Fibroblast of lung (primary cell): ENCODE measurements at regions not wholly inside any gene's neighbourhood (a gene's known extent, or its start where the extent isn't known, plus 50 kb on each side); places are given as distances from the start of the nearest gene placed in this dataset.

Experiments used
- DNase-seq, 2 donors: peaks; one replicate each; pipeline versions ENCODE4 v3.0.0 to v3.0.0-alpha.2; 2010; ENCODE audit warnings: low read depth in 2 of 2
- H2AFZ ChIP-seq: 2 replicates; pipeline ENCODE4 v1.5.1; 2012; ENCODE audit warnings: low read length, control low read depth, inconsistent platforms
- H3K27ac ChIP-seq: 2 replicates; pipeline ENCODE4 v1.5.1; 2011; ENCODE audit warnings: low read length, control low read depth; ENCODE audit not compliant: insufficient read depth
- H3K27me3 ChIP-seq: 2 replicates; pipeline ENCODE4 v1.5.1; 2011; ENCODE audit warnings: mild to moderate bottlenecking, low read length; ENCODE audit not compliant: control insufficient read depth, insufficient read depth
- H3K36me3 ChIP-seq: 2 replicates; pipeline ENCODE4 v1.5.1; 2011; ENCODE audit warnings: low read length; ENCODE audit not compliant: control insufficient read depth, insufficient read depth
- H3K4me1 ChIP-seq: 2 replicates; pipeline ENCODE4 v1.5.1; 2011; ENCODE audit warnings: low read length; ENCODE audit not compliant: control insufficient read depth, insufficient read depth; ENCODE audit errors: extremely low read depth
- H3K4me2 ChIP-seq: 2 replicates; pipeline ENCODE4 v1.5.1; 2011; ENCODE audit warnings: low read length, control low read depth; ENCODE audit not compliant: insufficient read depth; ENCODE audit errors: extremely low read depth
- H3K4me3 ChIP-seq, 4 experiments: fragments of 200-600 bp in 1 of 4; sonication (generic) in 1 of 4; replicated peaks in 1 of 4; 2 replicates each; pipeline ENCODE4 v1.5.1; 2011 to 2016; ENCODE audit warnings: low read length in 4 of 4, low read depth in 3 of 4, mild to moderate bottlenecking in 3 of 4, control low read depth in 2 of 4, inconsistent platforms in 1 of 4, mixed read lengths in 1 of 4; ENCODE audit not compliant: insufficient read depth in 1 of 4; ENCODE audit errors: control extremely low read depth in 1 of 4
- H3K79me2 ChIP-seq: 2 replicates; pipeline ENCODE4 v1.5.1; 2012; ENCODE audit warnings: mild to moderate bottlenecking, low read length, inconsistent platforms; ENCODE audit not compliant: control insufficient read depth, insufficient read depth
- H3K9ac ChIP-seq: 2 replicates; pipeline ENCODE4 v1.5.1; 2011; ENCODE audit warnings: mild to moderate bottlenecking, low read length, control low read depth; ENCODE audit not compliant: insufficient read depth
- H3K9me3 ChIP-seq: 2 replicates; pipeline ENCODE4 v1.5.1; 2012; ENCODE audit warnings: low read depth, low read length; ENCODE audit not compliant: control insufficient read depth, insufficient read depth
- H4K20me1 ChIP-seq: 2 replicates; pipeline ENCODE4 v1.5.1; 2011; ENCODE audit warnings: low read length; ENCODE audit not compliant: control insufficient read depth, insufficient read depth; ENCODE audit errors: extremely low read depth
- EZH2 ChIP-seq: IDR thresholded peaks from 2 replicates; pipeline ENCODE4 v1.5.1; 2012; ENCODE audit warnings: low read length, control low read depth, mild to moderate bottlenecking; ENCODE audit errors: missing control alignments
- TF ChIP-seq, protein P1 (sequence below), 2 donors: IDR thresholded peaks in 1 of 2; conservative IDR thresholded peaks in 1 of 2; 1 replicate in 1 of 2; 2 replicates in 1 of 2; pipeline ENCODE4 v1.5.1; 2011 to 2012; ENCODE audit warnings: low read length in 2 of 2, control low read depth in 1 of 2, inconsistent platforms in 1 of 2, low read depth in 1 of 2, mild to moderate bottlenecking in 1 of 2

DNA sequence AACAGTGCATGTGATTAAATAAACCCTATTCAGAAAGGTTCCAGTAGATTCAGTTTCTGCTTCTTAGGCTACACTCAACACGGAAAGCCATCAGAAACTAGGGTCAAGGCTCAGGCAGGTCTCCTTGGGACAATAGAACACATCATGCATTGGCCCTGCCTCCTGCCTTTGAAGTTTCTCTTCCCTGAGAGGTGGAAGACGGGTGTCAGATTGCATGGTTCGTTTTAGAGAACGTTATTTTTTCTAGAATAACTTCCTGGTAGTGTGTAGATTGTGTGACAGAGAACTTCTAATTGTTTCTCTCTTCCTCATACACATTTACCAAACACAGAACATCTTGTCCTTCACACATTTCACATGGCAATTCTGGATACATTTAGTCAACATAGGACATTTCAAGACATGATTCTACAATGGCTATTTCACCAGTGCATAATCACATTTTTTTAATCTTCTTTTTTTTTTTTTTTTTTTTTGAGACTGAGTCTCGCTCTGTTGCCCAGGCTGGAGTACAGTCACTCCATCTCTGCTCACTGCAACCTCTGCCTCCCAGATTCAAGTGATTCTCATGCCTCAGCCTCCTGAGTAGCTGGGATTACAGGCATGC is 106.6 kb upstream of the AMN1 start:
- Histone ChIP-seq H3K36me3 (no peaks in the 10 kb centered on the region), H4K20me1 (no peaks in the 10 kb centered on the region), H3K9me3 (no peaks in the 10 kb centered on the region), H3K4me3 (no peak overlapping the region), H3K9ac (no peak overlapping the region), H3K79me2 (no peaks in the 10 kb centered on the region), H3K4me1 (no peaks in the 10 kb centered on the region), H3K27ac (no peak overlapping the region), H3K27me3 (no peaks in the 10 kb centered on the region), H2AFZ (no peak overlapping the region), H3K4me2 (no peak overlapping the region)
- no peak for TF ChIP-seq EZH2
- TF ChIP-seq, protein P1, sequence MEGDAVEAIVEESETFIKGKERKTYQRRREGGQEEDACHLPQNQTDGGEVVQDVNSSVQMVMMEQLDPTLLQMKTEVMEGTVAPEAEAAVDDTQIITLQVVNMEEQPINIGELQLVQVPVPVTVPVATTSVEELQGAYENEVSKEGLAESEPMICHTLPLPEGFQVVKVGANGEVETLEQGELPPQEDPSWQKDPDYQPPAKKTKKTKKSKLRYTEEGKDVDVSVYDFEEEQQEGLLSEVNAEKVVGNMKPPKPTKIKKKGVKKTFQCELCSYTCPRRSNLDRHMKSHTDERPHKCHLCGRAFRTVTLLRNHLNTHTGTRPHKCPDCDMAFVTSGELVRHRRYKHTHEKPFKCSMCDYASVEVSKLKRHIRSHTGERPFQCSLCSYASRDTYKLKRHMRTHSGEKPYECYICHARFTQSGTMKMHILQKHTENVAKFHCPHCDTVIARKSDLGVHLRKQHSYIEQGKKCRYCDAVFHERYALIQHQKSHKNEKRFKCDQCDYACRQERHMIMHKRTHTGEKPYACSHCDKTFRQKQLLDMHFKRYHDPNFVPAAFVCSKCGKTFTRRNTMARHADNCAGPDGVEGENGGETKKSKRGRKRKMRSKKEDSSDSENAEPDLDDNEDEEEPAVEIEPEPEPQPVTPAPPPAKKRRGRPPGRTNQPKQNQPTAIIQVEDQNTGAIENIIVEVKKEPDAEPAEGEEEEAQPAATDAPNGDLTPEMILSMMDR (conservative IDR thresholded peaks at IDR 0.05 in 1 of 2, IDR thresholded peaks at IDR 0.05 in 1 of 2; ENCODE audit: low read depth in 1 of 2, low read length in 2 of 2) = no peak
- DNase-seq = no peak

DNA sequence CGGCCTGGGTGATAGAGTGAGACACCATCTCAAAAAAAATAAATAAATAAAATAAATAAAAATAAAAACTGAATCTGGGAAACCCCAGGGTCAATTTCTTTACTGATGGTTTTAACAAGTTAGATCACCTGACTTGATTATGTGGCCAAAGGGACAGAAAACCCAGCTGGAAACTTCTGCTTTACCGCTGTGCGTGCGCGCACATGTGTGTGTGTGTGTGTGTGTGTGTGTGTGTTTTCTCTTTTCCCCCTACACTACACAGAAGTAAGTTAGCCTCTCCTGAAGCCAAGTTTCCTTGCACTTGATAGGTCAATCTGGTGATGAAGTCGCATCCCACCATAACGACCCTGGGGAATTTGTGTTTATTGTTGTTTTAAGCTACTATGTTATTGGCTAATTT is 105.3 kb upstream of the AMN1 start:
- Histone ChIP-seq H3K4me3 (no peak overlapping the region), H4K20me1 (no peaks in the 10 kb centered on the region), H3K27ac (no peak overlapping the region), H3K79me2 (no peaks in the 10 kb centered on the region), H2AFZ (no peak overlapping the region), H3K9me3 (no peaks in the 10 kb centered on the region), H3K4me2 (no peak overlapping the region), H3K27me3 (no peaks in the 10 kb centered on the region), H3K4me1 (no peaks in the 10 kb centered on the region), H3K9ac (no peak overlapping the region), H3K36me3 (no peaks in the 10 kb centered on the region)
- TF ChIP-seq, protein P1 (conservative IDR thresholded peaks at IDR 0.05 in 1 of 2, IDR thresholded peaks at IDR 0.05 in 1 of 2; ENCODE audit: low read depth in 1 of 2, low read length in 2 of 2) = no peak
- no peak for TF ChIP-seq EZH2
- DNase-seq = no peak

DNA sequence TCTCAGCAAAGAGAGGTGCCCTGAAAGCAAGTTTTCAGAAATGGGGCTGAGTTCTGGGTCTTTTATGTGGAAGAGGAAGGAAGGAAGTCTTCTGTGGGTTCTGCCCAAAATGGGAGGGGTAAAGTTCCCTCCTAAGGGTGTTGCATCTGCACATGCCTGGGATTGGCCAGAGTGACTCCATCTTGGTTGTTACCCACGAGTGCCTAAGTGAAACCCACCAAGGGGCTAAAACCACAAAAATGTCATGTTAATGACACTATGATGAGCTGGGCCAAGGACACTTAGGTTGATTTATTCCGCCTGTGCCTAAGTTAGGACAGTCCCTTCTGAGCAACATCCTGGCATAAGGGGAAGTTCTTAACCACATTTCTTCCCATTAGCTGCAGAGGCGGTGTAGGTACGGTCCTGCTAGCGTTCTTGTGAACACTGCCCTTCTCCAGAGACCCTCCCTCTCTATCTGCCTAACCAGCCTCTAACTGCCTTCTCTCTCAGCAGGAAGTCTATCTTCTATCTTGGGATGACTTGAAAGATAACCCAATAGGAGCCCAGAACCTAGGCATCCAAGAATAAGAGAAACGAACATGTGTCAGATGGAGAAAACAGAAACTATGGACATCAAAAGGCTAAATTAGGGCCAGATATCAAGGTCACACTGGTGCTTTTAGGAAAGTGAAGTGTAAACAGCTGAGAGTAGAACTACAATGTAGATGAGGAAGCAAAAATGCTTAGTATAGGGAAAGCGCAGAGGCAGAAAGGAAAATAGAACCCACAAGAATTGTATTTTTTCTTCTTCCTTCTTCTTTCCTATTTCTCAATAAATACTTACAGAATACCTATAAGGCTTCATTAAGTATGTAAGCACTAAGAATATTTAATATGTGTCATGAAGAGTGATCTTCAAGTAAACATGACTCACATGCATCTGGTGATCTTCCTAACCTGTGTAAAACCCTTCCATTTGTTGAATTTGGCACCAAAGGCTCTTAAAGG is 104.2 kb upstream of the AMN1 start:
- H4K20me1 ChIP-seq = no peaks in the 10 kb centered on the region

More for the DNA sequence above, 104.2 kb upstream of the AMN1 start:
- DNase-seq = peak in 1 of 2 donors; percentile 25
- no peak overlapping the region for H3K4me2 ChIP-seq
- no peak overlapping the region for H3K4me3 ChIP-seq
- H3K9me3 ChIP-seq = no peaks in the 10 kb centered on the region
- no peaks in the 10 kb centered on the region for H3K4me1 ChIP-seq
- H2AFZ ChIP-seq = no peak overlapping the region
- H3K36me3 ChIP-seq = no peaks in the 10 kb centered on the region
- no peaks in the 10 kb centered on the region for H3K27me3 ChIP-seq
- no peak overlapping the region for H3K27ac ChIP-seq
- no peak overlapping the region for H3K9ac ChIP-seq
- no peaks in the 10 kb centered on the region for H3K79me2 ChIP-seq
- TF ChIP-seq, protein P1 (conservative IDR thresholded peaks at IDR 0.05 in 1 of 2, IDR thresholded peaks at IDR 0.05 in 1 of 2; ENCODE audit: low read depth in 1 of 2, low read length in 2 of 2) = no peak
- no peak for TF ChIP-seq EZH2
